HG03378 (cell line): ENCODE measurements at regions not wholly inside any gene's neighbourhood (a gene's known extent, or its start where the extent isn't known, plus 50 kb on each side); places are given as distances from the start of the nearest gene placed in this dataset.
"Not testable (repeated sequence)": the region's sequence is repeated elsewhere in the genome, so short reads cannot be mapped to it uniquely, and the experiment has no call there.

Source experiments
- ATAC-seq: cut with Tn5 transposase; IDR thresholded peaks from one replicate; pipeline ENCODE4 v1.9.1; 2021; ENCODE audit warnings: mild to moderate bottlenecking, moderate library complexity; ENCODE audit not compliant: unreplicated experiment

- ATAC-seq, result not testable (repeated sequence)
These were observed 179.9 kb upstream of the OR13F1 start for GRCh38 chr9:104323967-104324694.

DNA sequence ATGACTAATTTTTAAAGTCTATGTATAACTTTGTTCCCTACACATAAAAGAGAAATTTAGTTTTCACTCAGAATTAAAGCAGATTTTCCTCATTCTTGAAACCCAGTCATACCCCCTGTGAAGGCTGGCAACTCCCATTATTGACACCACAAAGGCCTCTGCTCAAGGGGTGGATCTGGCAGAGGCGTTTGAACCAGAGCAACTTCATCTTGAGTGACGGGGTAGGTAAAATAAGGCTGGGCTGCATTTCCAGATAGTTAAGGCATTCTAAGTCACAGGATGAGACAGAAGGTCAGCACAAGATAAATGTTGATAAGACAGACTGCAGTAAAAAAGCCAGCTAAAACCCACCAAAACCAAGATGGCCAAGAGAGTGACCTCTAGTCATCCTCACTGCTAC, 177.2 kb upstream of the OR13F1 start:
- ATAC-seq, result no peak

GRCh38 chr9:104329245-104329644, 174.8 kb upstream of the OR13F1 start:
- no peak for ATAC-seq

DNA sequence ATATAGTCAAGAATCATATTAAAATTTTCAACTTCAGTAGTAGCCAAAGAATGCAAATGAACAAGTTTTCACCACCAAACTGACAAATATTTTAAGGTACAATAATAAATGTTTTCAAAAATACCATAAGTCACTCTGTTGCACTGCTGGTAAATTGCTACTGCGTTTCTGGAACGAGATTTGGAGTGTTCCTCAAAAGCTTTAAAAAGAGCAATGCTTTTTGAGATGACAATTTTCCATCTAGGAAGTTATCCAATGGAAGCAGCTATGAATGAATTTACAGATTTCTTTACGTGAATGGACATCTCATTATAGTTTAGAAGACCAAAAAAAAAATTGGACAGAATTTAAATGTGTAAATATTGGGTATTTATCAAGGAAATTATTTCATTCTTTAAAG, 173.2 kb upstream of the OR13F1 start:
- no peak for ATAC-seq

GRCh38 chr9:104334549-104334948, 169.5 kb upstream of the OR13F1 start:
- no peak for ATAC-seq

- no peak for ATAC-seq
These were observed 164.4 kb upstream of the OR13F1 start for GRCh38 chr9:104339692-104340091.

- no peak for ATAC-seq
These were observed 161.5 kb upstream of the OR13F1 start for GRCh38 chr9:104342552-104342951.

GRCh38 chr9:104345061-104345460, 159.0 kb upstream of the OR13F1 start:
- ATAC-seq, result no peak

GRCh38 chr9:104350541-104350940, 153.5 kb upstream of the OR13F1 start:
- no peak for ATAC-seq

DNA sequence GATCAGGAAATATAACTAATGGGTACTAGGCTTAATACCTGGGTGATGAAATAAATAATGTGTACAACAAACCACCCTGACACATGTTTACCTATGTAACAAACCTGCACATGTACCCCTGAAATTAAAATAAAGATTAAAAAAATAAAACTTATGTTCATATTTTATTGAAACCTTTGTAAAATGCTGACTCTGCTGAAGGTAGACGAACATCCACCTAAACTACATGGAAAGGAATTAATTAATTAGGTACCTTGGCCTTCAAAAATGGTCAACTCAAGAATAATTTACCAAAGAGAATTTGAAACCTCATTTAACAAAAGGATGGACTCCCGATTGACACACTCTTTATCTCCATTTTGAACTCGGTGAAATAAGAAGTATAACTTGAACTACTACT, 152.3 kb upstream of the OR13F1 start:
- ATAC-seq, result no peak

DNA sequence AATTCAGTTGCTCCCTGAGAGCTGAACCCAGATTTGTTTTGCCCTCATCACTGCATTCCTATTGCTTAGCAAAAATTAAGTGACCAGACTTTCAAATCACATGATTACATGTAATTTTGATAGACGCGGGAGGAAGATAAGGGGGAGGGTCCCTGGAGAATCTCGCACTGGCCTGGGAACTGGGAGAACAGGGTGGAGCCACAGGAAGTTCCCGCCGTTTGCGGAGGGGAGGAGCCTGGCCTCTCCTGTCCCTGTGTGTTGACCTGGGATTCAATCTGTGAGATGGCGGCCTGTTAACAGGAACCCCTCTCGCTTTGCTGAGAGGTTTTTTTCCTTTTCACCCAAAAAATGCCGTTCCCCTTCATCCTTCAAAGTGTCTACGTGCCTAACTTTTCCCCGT, 142.9 kb upstream of the OR13F1 start:
- ATAC-seq, result no peak

DNA sequence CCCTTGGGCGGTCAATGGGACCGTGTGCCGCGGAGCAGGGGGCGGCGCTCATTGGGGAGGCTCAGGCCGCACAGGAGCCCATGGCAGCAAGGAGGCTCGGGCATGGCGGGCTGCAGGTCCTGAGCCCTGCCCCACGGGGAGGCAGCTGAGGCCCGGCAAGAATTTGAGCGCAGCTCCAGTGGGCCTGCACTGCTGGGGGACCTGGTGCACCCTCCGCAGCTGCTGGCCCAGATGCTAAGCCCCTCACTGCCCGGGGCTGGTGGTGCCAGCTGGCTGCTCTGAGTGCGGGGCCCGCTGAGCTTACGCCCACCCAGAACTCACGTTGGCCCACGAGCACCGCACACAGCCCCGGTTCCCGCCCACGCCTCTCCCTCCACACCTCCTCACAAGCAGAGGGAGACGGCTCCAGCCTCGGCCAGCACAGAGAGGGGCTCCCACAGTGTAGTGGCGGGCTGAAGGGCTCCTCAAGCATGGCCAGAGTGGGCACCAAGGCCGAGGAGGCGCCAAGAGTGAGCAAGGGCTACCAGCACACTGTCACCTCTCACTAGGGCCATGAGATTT, 141.1 kb upstream of the OR13F1 start:
- no peak for ATAC-seq

DNA sequence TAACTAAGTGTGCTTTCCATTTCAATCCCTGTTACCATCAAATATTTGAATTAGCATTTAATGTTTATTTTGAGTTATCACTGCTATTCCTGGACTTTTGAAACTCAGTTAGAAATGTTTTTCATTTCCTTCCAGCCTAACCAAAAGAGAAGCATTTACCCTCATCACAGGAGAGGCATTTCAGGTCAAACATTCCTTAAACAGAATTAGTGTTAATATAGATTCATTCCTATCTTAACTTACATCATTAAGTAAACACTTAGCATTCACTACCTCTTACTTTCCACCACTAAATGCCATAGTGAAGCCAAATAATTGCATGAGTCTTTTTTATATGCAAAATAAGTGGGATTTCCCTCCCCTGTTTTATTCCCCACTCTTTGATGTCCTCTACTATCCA, 136.6 kb upstream of the OR13F1 start:
- no peak for ATAC-seq

GRCh38 chr9:104368318-104368717, 135.7 kb upstream of the OR13F1 start:
- not testable (repeated sequence) for ATAC-seq

DNA sequence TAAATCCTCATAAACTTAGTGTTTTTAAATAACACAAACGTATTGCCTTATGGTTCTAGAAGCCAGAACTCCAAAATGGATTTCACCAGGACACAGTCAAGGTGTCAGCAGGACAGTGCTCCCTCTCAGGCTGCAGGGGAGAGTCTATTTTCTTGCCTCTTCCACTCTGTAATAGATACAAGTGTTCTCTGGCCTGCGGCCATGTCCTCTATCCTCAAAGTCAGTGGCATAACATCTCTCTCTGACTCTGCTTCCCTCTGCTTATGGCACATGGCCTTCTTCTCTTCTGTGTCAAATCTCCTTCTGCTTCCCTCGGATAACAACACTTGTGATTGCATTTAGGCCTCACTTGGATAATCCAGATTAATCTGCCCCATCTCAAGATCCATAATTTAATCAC, 129.4 kb upstream of the OR13F1 start:
- no peak for ATAC-seq

DNA sequence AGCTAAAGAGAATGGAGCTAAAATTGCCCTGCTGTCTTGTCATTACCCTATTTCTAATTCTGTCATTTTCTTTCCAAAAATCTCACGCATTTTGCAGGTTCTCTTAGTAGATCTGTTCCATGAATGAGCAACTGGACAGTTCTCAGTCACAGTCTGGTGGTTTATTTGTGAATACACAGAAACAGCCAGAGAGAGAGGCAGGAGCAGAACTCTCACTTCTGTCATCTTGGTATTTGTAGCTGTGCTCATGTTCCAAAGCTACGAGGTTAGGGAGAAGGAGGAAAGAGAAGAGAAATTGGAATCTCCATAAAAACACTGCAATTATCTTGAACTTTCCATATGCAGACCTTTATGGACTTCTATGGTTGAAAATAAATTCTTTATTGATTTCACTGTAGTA, 118.0 kb upstream of the OR13F1 start:
- no peak for ATAC-seq

GRCh38 chr9:104386425-104387069, 117.5 kb upstream of the OR13F1 start:
- ATAC-seq, result peak; percentile 77

DNA sequence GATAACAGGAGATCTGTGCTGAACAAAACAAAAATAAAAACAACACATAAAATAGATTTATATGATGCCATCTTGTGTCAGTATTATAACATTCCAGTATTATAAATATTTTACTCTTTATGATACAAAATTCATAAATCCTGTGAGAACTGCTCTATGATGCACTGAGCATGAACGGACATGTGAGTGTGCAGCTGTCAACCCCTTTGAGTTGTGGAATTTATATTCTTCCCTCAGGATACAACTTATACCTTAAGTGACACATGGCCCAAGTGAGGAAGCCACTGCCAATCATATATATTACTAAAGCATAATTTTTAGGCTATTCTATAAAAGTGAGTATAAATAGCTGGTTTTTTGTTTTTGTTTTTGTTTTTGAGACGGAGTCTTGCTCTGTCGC, 116.0 kb upstream of the OR13F1 start:
- ATAC-seq, result no peak

- no peak for ATAC-seq
These were observed 114.7 kb upstream of the OR13F1 start for GRCh38 chr9:104389341-104389740.

DNA sequence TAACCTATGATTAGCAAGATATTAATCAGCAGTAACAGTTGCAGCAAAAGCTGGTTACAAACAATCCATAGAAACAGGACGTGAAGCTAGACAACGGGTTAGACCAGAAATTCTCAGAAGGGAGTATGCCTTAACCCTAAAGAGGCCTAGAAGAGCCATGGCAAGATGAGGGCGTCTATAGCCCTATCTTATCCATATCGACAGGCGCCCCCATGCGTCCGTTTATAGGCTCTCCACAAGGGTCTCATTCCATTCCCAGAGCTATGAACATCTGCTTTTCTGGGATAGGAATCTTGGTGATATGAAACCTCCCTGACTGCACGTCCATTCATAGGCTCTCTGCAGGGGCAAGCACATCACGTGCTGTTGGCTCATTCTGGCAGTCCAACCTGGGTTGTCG, 109.2 kb upstream of the OR13F1 start:
- ATAC-seq, result not testable (repeated sequence)

- no peak for ATAC-seq
These were observed 91.8 kb upstream of the OR13F1 start for GRCh38 chr9:104412238-104412637.

GRCh38 chr9:104416470-104416869, 87.6 kb upstream of the OR13F1 start:
- ATAC-seq, result no peak
